Anterior cingulate cortex (tissue), 58 donors: ENCODE measurements at regions not wholly inside any gene's neighbourhood (a gene's known extent, or its start where the extent isn't known, plus 50 kb on each side); places are given as distances from the start of the nearest gene placed in this dataset.
"Not testable (repeated sequence)": the region's sequence is repeated elsewhere in the genome, so short reads cannot be mapped to it uniquely, and the experiment has no call there.

Source experiments
- DNase-seq, 58 donors: peaks; one replicate each; lab custom pipeline; 2025; lab: John Stamatoyannopoulos, UW

- DNase-seq, result no peak
Measured at GRCh38 chr3:106985721-106986120, 391.5 kb upstream of the CCDC54 start.

- DNase-seq, result not testable (repeated sequence)
Measured at GRCh38 chr3:106998841-106999682, 378.2 kb upstream of the CCDC54 start.

GRCh38 chr3:107001635-107002034, 375.6 kb upstream of the CCDC54 start:
- DNase-seq, result no peak

GRCh38 chr3:107005352-107005751, 371.9 kb upstream of the CCDC54 start:
- not testable (repeated sequence) for DNase-seq

GRCh38 chr3:107008213-107008612, 369.0 kb upstream of the CCDC54 start:
- peak in 1 of 58 donors; percentile 3 for DNase-seq

GRCh38 chr3:107013641-107014040, 363.6 kb upstream of the CCDC54 start:
- DNase-seq, result peak in 1 of 58 donors; percentile 4

GRCh38 chr3:107024551-107025026, 352.6 kb upstream of the CCDC54 start:
- DNase-seq, result peak in 2 of 58 donors; percentile 7 to 26

GRCh38 chr3:107025961-107026360, 351.3 kb upstream of the CCDC54 start:
- DNase-seq, result no peak

- DNase-seq, result peak in 3 of 58 donors; percentile 6 to 43 (median 9)
Measured at GRCh38 chr3:107028086-107028485, 349.2 kb upstream of the CCDC54 start.

GRCh38 chr3:107028626-107029025, 348.6 kb upstream of the CCDC54 start:
- no peak for DNase-seq

GRCh38 chr3:107032111-107032510, 345.1 kb upstream of the CCDC54 start:
- peak in 1 of 58 donors; percentile 5 for DNase-seq

- no peak for DNase-seq
Measured at GRCh38 chr3:107034142-107034541, 343.1 kb upstream of the CCDC54 start.

- DNase-seq, result no peak
Measured at GRCh38 chr3:107035176-107035575, 342.1 kb upstream of the CCDC54 start.

GRCh38 chr3:107044677-107045076, 332.6 kb upstream of the CCDC54 start:
- DNase-seq, result peak in 1 of 58 donors; percentile 19

GRCh38 chr3:107045791-107046190, 331.4 kb upstream of the CCDC54 start:
- peak in 29 of 58 donors; percentile 5 to 65 (median 30) for DNase-seq

GRCh38 chr3:107055181-107055942, 321.9 kb upstream of the CCDC54 start:
- DNase-seq, result no peak

- DNase-seq, result no peak
Measured at GRCh38 chr3:107061466-107061865, 315.8 kb upstream of the CCDC54 start.

GRCh38 chr3:107062310-107062709, 314.9 kb upstream of the CCDC54 start:
- DNase-seq, result no peak

- no peak for DNase-seq
Measured at GRCh38 chr3:107062787-107063186, 314.5 kb upstream of the CCDC54 start.

GRCh38 chr3:107063351-107063750, 313.9 kb upstream of the CCDC54 start:
- no peak for DNase-seq

GRCh38 chr3:107064405-107065060, 312.7 kb upstream of the CCDC54 start:
- DNase-seq, result peak in 50 of 58 donors; percentile 4 to 89 (median 52)
